GF-D8 (cell line): ENCODE measurements at regions not wholly inside any gene's neighbourhood (a gene's known extent, or its start where the extent isn't known, plus 50 kb on each side); places are given as distances from the start of the nearest gene placed in this dataset.

Experiments
- DNase-seq: peaks from one replicate; lab custom pipeline; 2025; lab: John Stamatoyannopoulos, UW

DNA sequence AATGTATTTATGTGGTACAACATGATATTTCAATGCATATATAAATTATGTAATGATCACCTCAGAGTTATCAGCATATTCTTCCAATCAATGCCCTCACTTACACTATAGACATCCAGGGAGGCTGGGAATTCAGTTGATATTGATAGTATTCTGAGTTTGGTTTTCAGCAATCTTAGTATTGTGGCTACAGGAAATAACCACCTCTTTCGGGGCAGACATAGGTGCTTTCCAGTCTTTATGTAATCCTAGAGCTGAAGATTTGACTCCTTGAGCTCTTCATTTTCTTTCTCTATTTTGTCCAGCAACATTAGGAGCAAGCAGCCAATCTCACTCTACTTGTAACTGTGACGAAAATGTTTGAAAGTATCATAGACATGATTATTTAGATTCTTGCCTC lies 712.7 kb upstream of the KIRREL3 start:
- DNase-seq = no peak

DNA sequence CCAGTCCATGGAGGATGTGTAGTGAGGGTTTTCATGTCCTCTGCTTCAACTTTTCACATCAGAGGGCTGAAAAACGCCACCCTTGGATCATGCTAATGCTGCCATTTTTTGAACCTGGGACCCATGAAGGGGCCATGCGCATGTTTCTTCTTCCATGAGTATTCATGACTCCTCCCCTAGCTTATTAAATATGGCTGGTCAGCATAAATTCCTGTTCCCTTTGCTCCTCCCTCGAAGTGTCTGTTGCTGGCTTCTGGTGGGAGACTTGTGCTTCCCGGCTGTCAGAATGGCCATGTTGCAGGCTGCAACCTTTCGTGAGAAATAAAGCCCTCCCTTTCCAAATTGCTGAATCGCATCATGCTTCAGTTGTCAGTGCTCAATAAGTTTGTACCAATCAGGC lies 711.2 kb upstream of the KIRREL3 start:
- DNase-seq = no peak

DNA sequence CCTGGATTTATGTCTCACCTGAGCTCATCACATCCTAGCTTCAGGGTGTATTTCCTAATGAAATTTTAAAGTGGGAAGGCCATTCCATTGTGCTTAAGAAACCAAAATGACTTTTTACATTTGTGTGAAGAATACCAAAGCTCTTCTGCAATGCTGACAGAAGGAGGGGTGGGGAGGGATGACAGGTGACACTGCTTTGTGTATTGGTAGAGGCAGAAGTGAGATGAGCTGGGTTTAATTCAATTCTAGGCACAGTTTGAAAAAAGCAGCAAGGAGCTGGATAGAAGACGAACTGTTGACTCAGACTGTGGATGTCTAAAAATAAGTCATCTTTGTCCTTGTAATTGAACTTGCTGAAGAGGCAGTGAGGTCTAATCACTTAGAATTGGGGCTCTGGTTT lies 710.3 kb upstream of the KIRREL3 start:
- no peak for DNase-seq

DNA sequence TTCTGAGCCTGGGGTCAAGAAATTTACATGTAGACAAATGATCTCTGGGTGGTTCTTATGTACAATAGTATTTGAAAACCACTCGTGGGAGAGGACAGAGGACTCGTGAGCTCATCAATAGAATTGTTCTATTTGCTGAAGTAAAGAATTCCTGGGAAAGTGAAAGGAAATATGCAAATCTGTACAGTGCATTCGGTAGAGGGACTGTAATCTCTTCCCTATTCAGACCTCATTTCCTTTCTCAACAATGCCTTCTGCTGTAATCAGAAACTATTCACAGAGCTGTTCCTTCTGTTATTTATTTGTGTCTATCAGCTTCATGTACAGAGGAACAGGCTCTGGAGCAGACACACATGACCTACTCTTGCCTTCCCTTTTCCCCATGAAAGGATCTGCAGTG lies 709.4 kb upstream of the KIRREL3 start:
- no peak for DNase-seq

DNA sequence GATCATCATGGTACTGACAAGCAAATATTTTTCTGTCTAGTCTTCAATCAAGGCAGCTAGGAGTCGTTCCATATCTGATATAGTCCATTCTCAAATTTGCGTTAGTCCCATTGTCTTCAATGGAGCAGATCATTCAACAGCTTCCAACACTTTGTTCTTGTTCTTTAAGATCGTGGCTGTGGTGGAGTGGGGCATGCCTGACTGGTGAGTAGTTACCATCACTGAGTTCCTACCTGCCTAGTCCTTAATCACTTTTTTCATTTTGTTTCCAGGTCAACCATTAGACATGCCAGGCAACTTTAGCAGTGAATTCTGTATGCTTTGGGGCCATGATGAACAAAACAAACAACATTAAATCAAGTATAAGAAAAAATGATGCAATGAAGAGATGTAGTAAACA lies 693.1 kb upstream of the KIRREL3 start:
- no peak for DNase-seq

DNA sequence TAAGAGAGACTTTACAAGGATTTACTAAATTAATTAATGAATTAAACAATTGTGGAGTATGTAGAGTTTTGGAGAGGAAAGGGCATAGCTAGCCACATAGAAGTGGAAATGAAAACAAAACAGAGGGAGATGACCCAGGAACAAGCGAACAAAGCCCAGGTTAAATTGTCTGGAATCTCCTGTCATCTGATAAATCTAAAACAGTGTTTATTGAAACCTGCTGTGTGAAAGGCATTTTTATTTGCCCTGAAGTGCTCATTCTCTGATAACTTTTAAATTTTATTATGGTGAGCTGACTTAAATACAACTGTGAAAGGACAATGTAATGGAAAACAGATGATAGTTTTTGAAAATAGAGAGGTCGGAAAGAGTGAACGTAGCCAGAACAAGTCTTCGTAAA lies 682.8 kb upstream of the KIRREL3 start:
- no peak for DNase-seq

DNA sequence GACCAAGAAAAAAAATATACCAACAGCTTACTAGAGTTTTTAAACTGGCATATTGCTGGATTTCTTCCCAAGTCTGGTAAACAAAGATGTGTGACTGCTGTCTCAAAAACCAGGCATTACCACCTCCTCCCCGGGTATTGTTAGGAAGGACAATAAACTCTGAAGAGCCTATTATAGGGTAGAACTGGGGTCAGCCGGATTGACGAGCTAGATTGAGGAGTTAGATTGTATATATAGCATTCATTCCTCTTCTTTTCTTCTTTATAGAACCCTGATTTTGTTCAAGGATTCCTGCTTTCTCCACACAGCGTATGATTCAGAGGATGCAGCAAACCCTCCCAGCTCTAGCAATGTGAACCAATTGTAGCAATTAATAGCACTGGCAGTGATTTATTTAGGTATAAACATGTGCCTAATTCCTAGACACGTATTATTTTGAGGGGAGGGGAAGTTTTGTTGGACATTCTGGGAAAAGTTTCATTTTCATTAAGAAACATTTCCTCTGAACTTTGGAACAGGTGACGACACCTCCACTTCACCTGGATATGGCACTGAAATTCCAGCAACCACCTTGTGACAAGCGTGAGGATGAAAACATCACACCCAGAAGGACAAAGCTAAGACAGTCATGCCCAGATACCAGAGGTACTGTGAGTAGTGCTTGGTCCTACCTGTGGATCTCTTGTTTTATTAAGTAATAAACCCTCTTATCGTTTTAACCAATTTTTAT lies 679.4 kb upstream of the KIRREL3 start:
- no peak for DNase-seq

DNA sequence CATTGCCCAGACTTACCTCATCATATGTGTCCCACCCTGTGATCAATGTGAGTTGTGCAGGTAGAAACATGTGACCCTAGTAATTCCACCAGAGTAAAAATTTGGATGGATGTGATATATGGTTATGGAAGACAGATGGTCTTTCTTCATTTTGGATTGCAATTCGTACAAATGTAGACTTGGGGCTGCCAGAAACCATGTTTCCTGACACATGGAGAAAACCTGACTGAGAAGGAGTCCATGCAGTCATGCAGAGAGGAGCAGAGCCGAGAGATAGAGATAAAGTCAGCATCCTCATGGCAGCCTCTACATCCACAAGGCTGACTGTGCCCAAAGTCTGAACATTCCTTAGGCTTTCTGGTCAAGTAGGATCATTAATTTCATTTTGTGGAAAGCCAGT lies 678.1 kb upstream of the KIRREL3 start:
- no peak for DNase-seq

DNA sequence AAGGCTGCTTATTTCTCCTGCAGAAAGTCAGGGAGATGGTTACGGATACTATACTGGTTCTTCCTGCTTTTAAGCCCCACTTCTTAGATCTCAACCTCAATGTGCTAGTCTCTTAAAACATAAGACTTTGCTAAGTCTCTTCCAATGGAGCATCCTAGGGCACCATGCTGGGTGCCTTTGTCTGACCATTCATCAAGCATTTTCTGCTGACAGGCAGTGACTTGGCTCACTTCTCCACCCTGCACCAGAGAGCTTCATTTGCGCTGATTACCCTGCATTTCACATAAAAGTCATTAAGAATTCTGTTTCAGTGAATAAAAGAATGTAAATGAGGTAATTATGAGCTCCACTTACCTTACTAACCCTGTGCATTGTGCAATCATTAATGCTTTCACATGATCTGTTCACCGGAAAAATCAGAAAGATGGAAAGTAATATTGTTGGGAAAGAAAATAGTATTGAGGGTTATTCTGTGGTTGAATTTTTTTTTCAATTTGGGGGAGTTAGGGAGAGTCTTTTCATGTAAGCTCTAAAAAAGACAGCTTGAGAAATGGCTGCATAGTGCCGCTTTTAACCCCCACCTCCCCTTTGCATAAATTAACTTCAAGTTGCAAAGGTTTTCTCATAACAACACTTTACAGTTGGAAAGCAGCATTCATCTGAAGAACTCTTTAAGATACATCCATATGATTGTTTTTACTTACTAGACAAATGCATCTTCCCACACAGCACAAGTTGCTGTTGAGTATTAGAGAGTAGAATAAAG lies 677.3 kb upstream of the KIRREL3 start:
- no peak for DNase-seq

DNA sequence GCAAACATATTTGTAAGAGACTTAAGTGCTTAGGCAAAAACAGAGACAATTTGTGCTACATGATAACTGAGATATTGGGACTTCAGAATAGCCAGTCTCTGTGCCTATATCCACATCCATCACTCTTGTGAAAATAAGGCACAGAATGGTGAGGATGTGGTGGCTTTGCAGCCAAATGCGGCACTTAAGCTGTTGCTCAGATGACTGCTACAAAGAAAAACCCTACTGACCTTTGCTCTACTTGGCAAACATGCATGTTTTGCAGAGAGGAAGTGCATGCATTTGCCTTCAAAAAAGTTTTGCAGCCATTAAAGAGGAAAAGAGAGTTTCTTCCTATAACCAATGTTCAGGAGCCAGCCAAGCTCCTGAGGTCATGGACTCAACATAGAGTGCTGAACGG lies 675.0 kb upstream of the KIRREL3 start:
- no peak for DNase-seq

DNA sequence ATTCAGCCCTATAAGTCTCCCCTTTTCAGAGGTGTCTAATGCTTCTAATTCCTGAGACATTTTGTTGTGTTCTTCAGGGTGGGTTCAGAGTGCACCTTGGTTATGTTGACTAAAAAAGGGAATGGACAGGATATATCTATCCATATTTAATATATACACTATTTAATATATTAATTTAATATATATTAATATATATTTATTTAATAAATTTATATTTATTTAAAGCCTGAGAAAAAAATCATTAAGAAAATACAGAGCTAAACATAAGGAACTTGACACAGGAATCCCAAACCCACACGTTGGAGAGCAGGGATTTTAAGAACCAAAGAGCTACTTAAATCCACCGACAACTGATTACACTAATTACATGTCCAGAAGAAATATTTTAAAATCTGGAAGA lies 674.2 kb upstream of the KIRREL3 start:
- DNase-seq = no peak

DNA sequence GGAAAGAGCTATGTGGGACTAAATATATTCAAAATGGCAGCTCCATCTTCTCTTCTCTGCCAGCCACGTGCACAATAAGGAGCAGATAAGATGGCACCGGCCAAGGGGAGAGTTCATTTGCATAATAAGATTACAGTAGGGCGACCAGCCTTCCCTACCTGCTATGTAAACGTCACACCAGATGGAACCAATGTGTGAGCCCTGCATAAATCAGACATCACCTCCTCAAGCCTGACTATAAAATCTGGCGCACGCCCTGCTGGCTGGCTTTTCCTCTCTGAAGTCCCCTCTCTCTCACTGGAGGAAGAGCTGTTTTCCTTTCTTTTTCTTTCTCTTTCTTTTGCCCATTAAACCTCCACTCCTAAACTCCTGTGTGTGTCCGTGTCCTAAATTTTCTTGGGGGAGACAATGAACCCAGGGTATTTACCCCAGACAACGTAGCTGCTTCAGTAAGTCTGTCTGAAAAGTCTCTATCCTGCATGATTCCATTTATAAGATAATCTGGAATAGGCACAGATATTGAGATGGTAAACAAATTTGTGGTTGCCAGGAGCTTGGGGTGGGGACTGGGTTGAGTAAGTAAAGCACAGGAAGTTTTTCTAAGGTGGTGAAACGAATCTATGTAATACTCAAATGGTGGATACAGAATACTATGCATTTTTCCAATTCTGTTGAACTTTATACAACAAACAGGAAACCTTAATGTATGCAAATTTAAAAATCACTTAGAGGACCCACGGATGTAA lies 670.0 kb upstream of the KIRREL3 start:
- no peak for DNase-seq

DNA sequence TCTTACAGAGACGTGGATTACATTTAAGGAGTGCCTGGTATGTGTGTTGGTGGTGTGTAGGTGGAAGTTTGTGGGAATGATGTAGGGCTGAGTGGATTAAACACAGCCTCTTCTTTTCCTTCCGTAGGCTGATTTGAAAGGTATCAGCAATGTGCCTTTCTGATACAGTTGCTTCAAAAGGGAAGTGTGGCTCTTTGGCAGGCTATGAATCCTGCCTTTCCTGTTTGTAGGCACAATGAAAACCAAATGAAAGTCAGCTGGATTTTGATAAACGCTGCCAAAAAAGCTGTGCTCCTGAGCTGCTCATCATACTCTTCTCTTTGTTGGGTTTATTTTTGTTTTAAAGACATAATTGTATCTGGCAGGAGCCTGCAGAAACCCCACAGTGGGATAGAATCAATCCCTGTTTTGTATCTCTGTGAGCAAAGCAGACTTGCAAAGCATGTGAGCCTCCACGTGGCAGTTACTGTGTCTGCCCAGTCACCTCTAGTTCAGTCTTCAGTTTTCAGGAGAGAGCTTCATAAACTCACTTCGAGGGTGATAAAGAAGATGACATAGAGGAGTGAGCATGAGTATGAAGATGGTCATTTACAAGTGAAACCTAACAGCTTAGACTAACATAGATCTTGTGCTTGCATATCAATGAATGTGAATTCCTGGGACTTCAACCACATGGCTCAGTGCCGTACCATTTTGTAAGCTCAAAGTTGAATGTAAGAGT lies 655.7 kb upstream of the KIRREL3 start:
- no peak for DNase-seq

DNA sequence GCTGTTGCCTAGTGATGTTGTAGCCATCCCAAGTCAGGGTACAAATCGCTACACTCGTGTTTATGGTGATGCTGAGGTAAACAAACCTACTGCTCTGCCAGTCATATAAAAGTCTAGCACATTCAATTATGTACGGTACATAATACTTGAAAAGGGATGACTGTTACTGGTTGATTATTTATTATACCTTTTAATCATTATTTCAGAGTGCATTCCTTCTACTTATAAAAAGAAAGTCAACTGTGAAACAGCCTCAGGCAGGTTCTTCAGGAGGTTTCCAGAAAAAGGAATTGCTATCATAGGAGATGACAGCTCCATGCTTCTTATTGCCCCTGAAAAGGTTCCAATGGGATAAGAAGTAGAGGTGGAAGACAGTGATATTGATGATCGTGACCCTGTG lies 652.5 kb upstream of the KIRREL3 start:
- DNase-seq = no peak

DNA sequence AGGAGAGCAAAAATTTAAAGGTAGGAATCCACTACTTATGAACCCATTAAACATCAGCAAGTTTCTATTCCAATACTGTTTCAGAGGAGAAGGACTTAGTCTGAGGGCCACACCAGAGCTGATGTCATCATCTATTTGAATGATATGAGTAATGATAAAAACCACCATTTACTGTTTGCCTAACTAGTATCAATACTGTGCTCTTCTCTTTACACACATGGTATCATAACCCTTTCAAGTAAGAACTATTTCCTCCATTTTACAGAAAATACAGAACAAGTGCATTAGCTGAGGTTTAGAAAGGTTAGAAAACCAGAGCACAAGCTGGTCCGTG lies 651.3 kb upstream of the KIRREL3 start:
- no peak for DNase-seq

DNA sequence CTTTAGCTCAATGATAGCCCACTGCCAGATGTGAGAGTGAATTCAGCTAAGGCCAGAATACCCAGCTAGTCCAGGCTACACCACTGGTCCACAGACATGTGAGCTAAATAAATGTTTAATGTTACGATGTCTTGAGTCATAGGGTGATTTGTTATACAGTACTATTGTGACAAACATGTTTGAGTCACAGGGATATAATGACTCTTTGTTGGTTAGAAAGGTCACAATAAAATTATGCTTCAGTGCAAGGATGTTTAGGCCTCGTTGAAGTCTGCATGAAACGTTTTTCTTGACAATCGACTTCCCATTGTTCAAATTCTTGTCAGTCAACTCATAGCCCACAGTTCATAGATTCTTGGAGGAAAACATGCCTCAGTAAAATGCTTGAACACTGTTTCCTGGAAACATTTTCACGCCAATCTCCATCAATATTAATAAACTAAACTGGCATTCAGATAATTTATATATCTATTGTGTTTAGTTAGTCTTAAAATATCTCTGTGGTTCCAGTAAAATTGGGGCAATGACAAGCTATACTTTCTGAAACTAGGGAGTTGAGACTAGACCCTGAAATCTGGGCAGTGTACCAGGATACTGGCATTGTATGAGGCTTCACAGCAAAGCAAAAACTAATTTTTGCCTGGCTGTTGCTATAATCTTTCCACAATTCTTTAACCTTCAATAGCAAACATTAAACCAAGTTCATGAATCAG lies 650.8 kb upstream of the KIRREL3 start:
- DNase-seq = no peak

DNA sequence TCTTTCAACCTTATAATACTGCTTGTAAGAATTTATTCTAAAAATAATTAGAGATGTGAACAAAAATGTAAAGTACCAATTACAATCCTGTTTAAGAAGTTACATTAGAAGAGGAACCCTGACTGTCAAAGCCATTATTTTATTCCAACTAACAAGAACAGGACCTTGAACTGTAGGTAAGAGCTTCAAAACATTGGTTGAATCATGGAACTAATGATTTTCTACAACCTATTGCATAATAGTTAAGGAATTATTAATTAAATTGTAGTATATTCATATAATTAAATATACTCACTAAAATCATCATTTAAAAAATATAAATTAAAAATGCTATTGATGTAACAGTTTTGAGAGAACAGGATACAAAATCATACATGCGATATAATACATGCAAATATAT lies 649.4 kb upstream of the KIRREL3 start:
- DNase-seq = no peak

DNA sequence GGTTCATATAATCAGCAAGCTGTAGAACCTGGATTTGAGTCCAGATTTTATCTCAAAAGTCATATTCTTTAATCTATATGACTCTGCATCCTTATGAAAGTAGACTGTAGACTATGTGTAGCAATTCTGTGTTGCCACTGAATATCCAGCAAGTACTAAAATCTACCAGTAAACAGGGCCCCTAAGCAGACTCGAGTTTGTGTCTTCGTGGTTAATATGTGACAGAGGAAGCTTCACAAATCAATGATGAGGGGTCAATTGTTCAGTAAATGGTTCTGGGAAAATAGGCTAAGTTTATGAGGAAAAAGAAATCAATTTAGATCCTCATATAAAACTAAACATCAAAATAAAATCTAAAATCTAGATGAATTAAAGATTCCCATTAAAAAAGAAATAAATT lies 648.5 kb upstream of the KIRREL3 start:
- no peak for DNase-seq

DNA sequence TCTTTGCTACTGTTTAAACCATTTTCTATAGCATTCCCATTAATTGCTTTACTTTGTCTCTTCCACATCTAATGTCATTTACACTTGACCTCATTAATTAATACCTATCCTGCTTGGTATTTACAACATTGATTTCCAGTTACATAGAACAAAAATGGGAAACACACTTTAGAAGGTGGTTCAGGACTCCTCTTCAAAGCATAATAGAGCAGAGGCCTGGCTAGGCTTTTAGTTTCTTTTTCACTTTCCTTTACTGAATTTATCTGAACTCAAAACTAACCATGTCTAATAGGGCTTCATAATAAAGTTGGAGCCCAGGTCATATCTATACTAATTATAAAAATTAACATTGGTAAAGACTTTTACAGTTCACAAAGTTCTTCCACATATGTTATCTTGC lies 648.0 kb upstream of the KIRREL3 start:
- DNase-seq = no peak

DNA sequence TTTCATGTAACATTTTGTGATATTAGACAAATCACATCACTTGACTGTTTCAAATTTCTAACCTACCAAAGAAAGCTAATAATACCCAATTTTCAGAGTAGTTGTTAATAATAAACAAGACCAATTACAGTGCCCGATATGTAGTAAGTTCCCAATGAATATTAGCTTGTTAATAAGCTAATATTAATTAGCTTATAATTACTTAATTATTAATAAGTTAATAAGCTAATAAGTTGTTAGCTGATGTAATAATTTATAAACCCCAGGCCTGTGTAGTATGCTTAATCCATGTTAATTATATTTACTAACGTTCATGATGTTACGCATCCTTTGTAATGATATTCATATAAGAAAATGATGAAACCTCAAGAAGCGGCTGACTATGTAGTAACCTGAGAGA lies 643.8 kb upstream of the KIRREL3 start:
- no peak for DNase-seq

DNA sequence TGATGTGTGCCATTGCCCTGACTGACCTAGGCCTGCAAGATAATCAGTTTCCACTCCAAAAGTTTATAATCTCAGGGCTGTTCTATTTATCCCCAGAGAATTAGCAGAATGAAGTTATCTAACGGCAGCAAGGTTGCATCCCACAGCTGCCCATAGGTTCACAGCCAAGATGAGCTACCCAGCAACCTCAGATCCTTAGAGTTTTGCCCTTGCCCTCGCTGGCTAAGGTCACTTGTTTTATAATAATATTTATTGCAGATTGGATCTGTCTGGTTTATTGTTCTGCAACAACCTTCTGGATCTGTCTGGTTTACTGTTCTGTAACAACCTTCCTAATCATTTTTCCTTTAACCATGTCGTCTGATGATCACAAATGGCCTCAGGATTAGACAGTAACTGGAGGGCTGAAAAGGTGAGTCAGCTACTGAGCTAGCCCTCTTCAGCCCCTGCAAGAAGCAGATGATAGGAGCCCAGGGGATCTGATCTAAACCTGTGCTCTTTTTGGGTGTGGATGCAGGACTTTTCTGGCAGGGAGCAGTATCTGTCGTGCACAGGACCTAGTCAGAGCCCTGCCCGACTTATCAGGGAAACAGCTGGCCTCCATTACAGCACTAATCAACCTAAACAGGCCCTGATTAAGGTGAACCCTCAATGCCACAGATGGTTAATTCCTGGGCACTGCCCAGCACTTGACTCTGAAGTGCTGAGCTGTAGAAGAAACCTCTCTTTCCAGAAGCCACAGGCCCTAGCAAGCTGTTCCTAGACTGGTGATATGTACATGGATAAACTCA lies 642.9 kb upstream of the KIRREL3 start:
- no peak for DNase-seq
